OCI-LY7 (cell line): ENCODE measurements at regions not wholly inside any gene's neighbourhood (a gene's known extent, or its start where the extent isn't known, plus 50 kb on each side); places are given as distances from the start of the nearest gene placed in this dataset.

Experiments used
- CTCF ChIP-seq: fragments of 200-600 bp; sonication (generic); conservative IDR thresholded peaks from 2 replicates; pipeline ENCODE4 v1.5.1; 2014; ENCODE audit warnings: mild to moderate bottlenecking, antibody characterized with exemption, low read length, moderate library complexity, mixed read lengths
- EZH2phosphoT487 ChIP-seq: fragments of 200-600 bp; sonication (generic); IDR thresholded peaks from 2 replicates; pipeline ENCODE4 v1.6.1; 2018; ENCODE audit warnings: low read depth, borderline replicate concordance, mild to moderate bottlenecking, mixed run types, antibody characterized with exemption, low read length, moderate library complexity, mixed read lengths

- TF ChIP-seq CTCF (no peak), EZH2phosphoT487 (no peak)
Observed at GRCh38 chr6:163944897-163945296, 530.4 kb downstream of the QKI start.
